ENCODE measurements at regions not wholly inside any gene's neighbourhood (a gene's known extent, or its start where the extent isn't known, plus 50 kb on each side); places are given as distances from the start of the nearest gene placed in this dataset.
"Not testable (repeated sequence)": the region's sequence is repeated elsewhere in the genome, so short reads cannot be mapped to it uniquely, and the experiment has no call there.

GRCh38 chr6:103783329-103783728, 1076.4 kb downstream of the HACE1 start:
- DNase-seq (ENCODE audit: low read depth) = no peak

- no peak for DNase-seq (ENCODE audit: low read depth)
Observed at GRCh38 chr6:103769431-103769830, 1090.3 kb downstream of the HACE1 start.

- no peak for DNase-seq (ENCODE audit: low read depth)
Observed at GRCh38 chr6:103750603-103751002, 1109.1 kb downstream of the HACE1 start.

GRCh38 chr6:103734016-103734415, 1125.7 kb downstream of the HACE1 start:
- no peak for DNase-seq (ENCODE audit: low read depth)

- no peak for DNase-seq (ENCODE audit: low read depth)
Observed at GRCh38 chr6:103729658-103730057, 1130.1 kb downstream of the HACE1 start.

GRCh38 chr6:103723438-103724322, 1136.0 kb downstream of the HACE1 start:
- DNase-seq (ENCODE audit: low read depth) = no peak

- no peak for DNase-seq (ENCODE audit: low read depth)
Observed at GRCh38 chr6:103722683-103723082, 1137.0 kb downstream of the HACE1 start.

- DNase-seq (ENCODE audit: low read depth) = no peak
Observed at GRCh38 chr6:103721923-103722322, 1137.8 kb downstream of the HACE1 start.

GRCh38 chr6:103720393-103720792, 1139.3 kb downstream of the HACE1 start:
- DNase-seq (ENCODE audit: low read depth) = no peak

- no peak for DNase-seq (ENCODE audit: low read depth)
Observed at GRCh38 chr6:103719545-103719944, 1140.2 kb downstream of the HACE1 start.

GRCh38 chr6:103715269-103715668, 1144.5 kb downstream of the HACE1 start:
- no peak for DNase-seq (ENCODE audit: low read depth)

- DNase-seq (ENCODE audit: low read depth) = not testable (repeated sequence)
Observed at GRCh38 chr6:103709236-103709635, 1150.5 kb downstream of the HACE1 start.

- no peak for DNase-seq (ENCODE audit: low read depth)
Observed at GRCh38 chr6:103707596-103708325, 1152.0 kb downstream of the HACE1 start.

- DNase-seq (ENCODE audit: low read depth) = no peak
Observed at GRCh38 chr6:103699769-103700168, 1160.0 kb downstream of the HACE1 start.

GRCh38 chr6:103687430-103687829, 1172.3 kb downstream of the HACE1 start:
- DNase-seq (ENCODE audit: low read depth) = no peak

GRCh38 chr6:103680116-103680515, 1179.6 kb downstream of the HACE1 start:
- no peak for DNase-seq (ENCODE audit: low read depth)

- no peak for DNase-seq (ENCODE audit: low read depth)
Observed at GRCh38 chr6:103677290-103677689, 1182.4 kb downstream of the HACE1 start.

- DNase-seq (ENCODE audit: low read depth) = peak; percentile 5
Observed at GRCh38 chr6:103675807-103676406, 1183.8 kb downstream of the HACE1 start.

GRCh38 chr6:103674790-103675189, 1184.9 kb downstream of the HACE1 start:
- no peak for DNase-seq (ENCODE audit: low read depth)

GRCh38 chr6:103672169-103672568, 1187.5 kb downstream of the HACE1 start:
- no peak for DNase-seq (ENCODE audit: low read depth)

- no peak for DNase-seq (ENCODE audit: low read depth)
Observed at GRCh38 chr6:103629613-103630012, 1230.1 kb downstream of the HACE1 start.

GRCh38 chr6:103617642-103618041, 1242.1 kb downstream of the HACE1 start:
- no peak for DNase-seq (ENCODE audit: low read depth)

GRCh38 chr6:103587722-103588121, 1272.0 kb downstream of the HACE1 start:
- no peak for DNase-seq (ENCODE audit: low read depth)

Data from stromal cell of bone marrow (primary cell).